WI38 (cell line): ENCODE measurements at regions not wholly inside any gene's neighbourhood (a gene's known extent, or its start where the extent isn't known, plus 50 kb on each side); places are given as distances from the start of the nearest gene placed in this dataset.
"Not testable (repeated sequence)": the region's sequence is repeated elsewhere in the genome, so short reads cannot be mapped to it uniquely, and the experiment has no call there.

Experiments
- H3K4me3 ChIP-seq: 2 replicates; pipeline ENCODE4 v1.5.1; 2011; ENCODE audit warnings: low read depth, mild to moderate bottlenecking, control low read depth, low read length
- TF ChIP-seq, protein P1 (sequence below): IDR thresholded peaks from 2 replicates; pipeline ENCODE4 v1.5.1; 2012; ENCODE audit warnings: low read depth, mild to moderate bottlenecking, control low read depth, low read length

DNA sequence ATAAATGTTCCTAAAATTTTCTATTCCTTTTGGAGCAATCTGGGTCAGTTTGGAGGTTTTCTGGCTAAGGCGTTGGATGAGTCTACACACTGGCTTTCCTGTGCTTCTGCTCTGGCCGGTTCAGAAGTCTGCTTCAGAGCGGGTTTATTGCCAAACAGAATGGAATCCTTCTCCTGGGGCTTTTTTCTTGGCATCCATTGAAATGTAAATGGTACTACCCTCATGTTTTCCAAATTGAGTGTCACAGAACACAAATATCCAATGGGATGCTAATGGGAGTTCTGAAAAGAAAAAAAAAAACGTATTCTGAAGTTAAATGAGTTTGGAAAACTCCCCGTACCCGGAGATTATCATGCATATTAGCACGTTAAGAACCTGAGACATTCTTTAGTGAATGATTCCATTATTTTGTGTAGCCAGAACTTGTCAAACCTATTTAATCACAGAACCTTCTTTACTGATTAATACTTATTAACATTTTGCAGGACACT lies 930.3 kb downstream of the QKI start:
- no peak overlapping the region for H3K4me3 ChIP-seq
- TF ChIP-seq, protein P1, sequence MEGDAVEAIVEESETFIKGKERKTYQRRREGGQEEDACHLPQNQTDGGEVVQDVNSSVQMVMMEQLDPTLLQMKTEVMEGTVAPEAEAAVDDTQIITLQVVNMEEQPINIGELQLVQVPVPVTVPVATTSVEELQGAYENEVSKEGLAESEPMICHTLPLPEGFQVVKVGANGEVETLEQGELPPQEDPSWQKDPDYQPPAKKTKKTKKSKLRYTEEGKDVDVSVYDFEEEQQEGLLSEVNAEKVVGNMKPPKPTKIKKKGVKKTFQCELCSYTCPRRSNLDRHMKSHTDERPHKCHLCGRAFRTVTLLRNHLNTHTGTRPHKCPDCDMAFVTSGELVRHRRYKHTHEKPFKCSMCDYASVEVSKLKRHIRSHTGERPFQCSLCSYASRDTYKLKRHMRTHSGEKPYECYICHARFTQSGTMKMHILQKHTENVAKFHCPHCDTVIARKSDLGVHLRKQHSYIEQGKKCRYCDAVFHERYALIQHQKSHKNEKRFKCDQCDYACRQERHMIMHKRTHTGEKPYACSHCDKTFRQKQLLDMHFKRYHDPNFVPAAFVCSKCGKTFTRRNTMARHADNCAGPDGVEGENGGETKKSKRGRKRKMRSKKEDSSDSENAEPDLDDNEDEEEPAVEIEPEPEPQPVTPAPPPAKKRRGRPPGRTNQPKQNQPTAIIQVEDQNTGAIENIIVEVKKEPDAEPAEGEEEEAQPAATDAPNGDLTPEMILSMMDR: no peak

DNA sequence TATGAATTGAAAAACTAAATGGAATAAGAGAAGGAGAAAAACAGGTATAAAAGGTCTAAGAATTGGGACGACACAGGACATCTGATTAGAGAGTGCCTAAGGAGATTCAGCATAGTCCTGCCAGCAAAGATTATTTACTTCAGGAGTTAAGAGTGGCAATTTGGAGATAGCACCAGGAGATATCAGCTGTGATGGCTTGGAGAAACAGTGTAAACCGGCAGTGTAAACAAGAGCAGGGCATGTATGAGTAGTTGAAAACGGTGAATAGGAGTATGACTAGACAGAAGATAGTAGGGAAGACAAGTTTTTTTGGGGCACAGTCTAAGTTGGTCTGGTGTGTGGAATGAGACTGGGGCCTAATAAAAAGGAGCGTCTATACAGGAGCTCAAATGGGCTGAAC lies 924.9 kb downstream of the QKI start:
- H3K4me3 ChIP-seq: not testable (repeated sequence)

DNA sequence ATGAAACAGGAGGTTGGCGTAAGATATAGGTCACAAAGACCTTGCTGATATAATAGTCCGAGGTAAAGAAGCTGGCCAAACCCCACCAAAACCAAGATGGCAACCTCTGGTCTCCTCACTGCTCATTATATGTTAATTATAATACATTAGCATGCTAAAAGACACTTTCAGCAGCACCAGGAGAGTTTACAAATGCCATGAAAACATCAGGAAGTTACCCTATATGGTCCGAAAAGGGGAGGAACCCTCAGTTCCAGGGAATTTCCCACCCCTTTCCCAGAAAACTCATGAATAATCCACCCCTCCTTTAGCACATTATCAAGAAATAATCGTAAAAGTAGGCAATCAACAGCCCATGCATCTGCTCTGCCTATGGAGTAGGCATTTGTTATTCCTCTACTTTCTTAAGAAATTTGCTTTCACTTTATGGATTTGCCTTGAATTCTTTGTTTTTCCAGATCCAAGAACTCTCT lies 923.4 kb downstream of the QKI start:
- TF ChIP-seq, protein P1: no peak
- no peak overlapping the region for H3K4me3 ChIP-seq

DNA sequence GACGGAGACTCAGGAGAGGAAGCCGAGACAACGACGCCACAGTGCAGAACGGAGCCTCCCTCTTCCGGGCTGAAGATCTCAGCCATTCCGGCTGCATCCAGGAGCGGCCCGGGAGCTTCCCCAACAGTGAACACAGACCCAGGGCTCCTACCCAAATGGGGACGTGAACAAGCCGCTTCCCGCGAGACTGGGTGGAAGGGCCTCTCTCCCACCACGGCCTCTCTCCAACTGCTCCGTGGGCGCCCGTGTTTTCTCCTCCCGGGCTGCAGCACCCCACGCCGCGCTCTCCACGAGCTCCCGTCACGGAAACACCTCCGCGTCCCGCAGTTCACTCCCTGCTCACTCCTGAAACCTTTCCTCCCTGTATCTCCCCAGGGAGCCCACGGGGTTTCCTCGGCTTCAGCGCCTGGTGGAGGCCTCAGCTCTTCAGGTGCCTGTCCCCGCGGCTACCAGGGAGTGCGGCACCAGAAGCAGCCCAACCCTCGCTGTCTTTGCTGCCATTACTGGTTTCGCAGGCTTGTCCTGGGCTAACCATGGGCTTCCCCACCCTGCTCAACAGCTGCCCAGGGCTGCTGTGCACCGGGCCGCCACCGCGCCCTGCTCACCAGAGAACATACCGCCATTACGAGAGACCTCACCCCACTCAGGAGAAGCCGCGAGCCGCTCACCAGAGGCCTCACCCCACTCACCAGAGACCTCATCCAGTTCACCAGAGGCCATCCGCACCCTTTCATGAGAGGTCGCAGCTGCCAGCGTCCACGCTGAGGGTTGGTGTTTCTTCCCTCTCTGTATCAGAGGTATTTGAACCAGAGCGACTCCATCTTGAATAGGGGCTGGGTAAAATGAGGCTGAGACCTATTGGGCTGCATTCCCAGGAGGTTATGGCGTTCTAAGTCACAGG lies 922.8 kb downstream of the QKI start:
- H3K4me3 ChIP-seq: no peak overlapping the region
- TF ChIP-seq, protein P1: no peak

DNA sequence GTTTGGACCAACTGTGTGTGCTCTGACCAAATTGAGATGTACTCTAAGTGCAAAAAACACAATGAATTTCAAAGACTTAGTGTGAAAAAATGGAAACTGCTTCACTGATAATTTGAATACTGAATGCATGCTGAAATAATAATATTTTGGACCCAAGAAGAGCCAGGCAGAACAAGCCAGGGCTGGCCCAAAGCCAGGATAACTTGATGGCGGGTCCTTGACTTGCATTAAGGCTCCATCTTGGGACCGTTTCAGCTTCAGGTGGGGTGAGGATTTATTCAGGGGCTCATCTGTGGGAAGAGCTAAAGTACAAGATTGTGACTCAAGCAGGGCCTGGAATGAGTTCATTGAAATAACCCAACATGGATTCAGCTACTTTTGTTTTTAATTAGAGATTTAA lies 921.9 kb downstream of the QKI start:
- TF ChIP-seq, protein P1: no peak
- no peak overlapping the region for H3K4me3 ChIP-seq

DNA sequence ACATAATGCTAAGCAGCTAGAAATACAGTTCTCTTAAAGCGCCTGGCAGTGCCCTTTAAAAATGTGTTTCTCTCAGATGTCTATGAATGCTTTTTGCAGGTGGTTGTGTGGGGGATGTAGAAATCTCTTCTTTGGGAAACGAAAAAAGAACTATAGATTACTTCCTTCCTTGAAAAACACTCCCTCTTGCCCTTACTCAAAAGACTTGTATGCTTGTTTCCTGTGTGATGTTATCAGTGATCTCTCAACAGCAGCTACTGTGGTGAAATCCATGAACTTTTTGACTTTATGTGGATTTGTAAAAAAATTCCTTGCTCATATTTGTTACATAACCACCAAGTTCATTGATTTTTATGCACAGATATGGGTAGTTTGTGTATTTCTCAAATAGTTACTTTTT lies 916.5 kb downstream of the QKI start:
- H3K4me3 ChIP-seq: no peak overlapping the region
- TF ChIP-seq, protein P1: no peak

DNA sequence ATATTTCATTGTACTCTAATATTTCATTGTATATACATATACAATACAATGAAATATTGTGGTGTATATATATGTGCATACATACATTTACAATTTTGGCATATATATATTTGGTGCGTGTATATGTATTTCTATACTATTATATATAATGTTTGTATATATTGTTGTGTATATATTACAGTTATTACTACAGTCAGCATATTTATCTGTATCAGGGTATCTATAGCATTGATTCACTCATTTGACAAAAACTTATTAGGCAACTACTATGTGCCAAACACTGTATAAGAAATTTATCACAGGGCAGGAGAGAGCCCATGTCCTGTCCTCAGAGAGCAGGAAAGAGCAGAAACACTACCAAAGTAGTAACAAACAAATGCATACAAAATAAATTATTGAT lies 910.6 kb downstream of the QKI start:
- TF ChIP-seq, protein P1: no peak
- H3K4me3 ChIP-seq: no peak overlapping the region
